ENCODE measurements at regions not wholly inside any gene's neighbourhood (a gene's known extent, or its start where the extent isn't known, plus 50 kb on each side); places are given as distances from the start of the nearest gene placed in this dataset.

DNA sequence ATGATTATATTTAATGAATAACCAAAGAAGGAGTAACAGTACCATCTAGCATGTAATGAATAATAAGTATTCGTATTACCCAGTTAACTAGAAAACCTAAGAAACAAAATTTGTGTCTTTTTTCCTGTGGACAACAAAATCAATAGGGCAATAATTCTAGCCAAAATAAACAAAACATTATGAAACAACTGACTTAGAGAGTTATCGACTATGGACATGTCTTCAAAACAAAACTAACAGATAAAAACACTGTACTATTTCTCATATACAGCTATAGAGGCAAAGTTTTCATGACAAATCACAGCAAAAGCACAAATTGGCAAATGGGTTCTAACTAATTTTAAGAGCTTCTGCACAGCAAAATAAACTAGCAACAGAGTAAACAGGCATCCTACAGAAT, 224.1 kb downstream of the ALX1 start:
- no peak overlapping the region for H3K4me3 ChIP-seq (replicated peaks in 1 of 2; ENCODE audit: low read depth in 2 of 2, low read length in 2 of 2)
- TF ChIP-seq, protein P1, sequence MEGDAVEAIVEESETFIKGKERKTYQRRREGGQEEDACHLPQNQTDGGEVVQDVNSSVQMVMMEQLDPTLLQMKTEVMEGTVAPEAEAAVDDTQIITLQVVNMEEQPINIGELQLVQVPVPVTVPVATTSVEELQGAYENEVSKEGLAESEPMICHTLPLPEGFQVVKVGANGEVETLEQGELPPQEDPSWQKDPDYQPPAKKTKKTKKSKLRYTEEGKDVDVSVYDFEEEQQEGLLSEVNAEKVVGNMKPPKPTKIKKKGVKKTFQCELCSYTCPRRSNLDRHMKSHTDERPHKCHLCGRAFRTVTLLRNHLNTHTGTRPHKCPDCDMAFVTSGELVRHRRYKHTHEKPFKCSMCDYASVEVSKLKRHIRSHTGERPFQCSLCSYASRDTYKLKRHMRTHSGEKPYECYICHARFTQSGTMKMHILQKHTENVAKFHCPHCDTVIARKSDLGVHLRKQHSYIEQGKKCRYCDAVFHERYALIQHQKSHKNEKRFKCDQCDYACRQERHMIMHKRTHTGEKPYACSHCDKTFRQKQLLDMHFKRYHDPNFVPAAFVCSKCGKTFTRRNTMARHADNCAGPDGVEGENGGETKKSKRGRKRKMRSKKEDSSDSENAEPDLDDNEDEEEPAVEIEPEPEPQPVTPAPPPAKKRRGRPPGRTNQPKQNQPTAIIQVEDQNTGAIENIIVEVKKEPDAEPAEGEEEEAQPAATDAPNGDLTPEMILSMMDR (IDR thresholded peaks at IDR 0.05; ENCODE audit: low read depth, low read length), result no peak
- no peak for DNase-seq (ENCODE audit: low read depth in 2 of 2)

DNA sequence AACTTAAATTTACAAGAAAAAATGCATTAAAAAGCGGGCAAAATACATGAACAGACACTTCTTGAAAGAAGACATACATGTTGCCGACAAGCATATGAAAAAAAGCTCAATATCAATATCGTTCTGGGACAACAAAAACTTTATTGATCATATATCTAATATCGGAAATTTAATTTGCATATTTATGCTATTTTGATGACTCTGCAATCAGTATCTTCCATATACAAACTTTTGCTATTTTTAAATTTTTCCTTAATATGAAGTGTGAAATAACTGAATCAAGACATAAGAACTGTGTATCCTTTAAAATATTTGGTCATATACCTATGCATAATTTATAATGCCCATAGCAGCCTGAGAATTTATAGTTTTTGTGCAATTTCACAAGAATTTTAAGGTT, 224.6 kb downstream of the ALX1 start:
- no peak overlapping the region for H3K4me3 ChIP-seq (replicated peaks in 1 of 2; ENCODE audit: low read depth in 2 of 2, low read length in 2 of 2)
- DNase-seq (ENCODE audit: low read depth in 2 of 2), result no peak
- TF ChIP-seq, protein P1 (IDR thresholded peaks at IDR 0.05; ENCODE audit: low read depth, low read length), result no peak

DNA sequence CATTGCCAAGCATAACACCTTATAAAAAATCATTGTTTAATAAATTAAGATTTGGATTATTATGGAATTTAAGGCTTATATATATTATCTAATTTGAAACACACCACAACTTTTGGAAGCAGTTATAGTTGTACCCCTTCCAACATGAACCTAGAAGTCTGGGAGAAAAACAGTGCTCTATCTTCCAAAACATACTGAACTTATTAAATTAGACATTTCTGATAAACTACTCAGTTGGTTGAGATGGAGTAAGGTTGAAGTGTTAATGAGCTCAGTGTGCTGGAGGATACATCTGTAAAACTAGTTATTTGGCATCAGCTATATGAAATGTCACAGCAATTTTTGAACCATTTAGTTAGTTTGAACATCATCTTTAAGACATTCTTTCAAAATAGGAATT, 227.4 kb downstream of the ALX1 start:
- H3K4me3 ChIP-seq (replicated peaks in 1 of 2; ENCODE audit: low read depth in 2 of 2, low read length in 2 of 2), result no peak overlapping the region
- no peak for DNase-seq (ENCODE audit: low read depth in 2 of 2)
- TF ChIP-seq, protein P1 (IDR thresholded peaks at IDR 0.05; ENCODE audit: low read depth, low read length), result no peak

GRCh38 chr12:85509081-85509856, 229.2 kb downstream of the ALX1 start:
- H3K4me3 ChIP-seq (replicated peaks in 1 of 2; ENCODE audit: low read depth in 2 of 2, low read length in 2 of 2), result no peak overlapping the region
- TF ChIP-seq, protein P1 (IDR thresholded peaks at IDR 0.05; ENCODE audit: low read depth, low read length), result no peak
- DNase-seq (ENCODE audit: low read depth in 2 of 2), result no peak

- TF ChIP-seq, protein P1 (IDR thresholded peaks at IDR 0.05; ENCODE audit: low read depth, low read length), result no peak
- H3K4me3 ChIP-seq (replicated peaks in 1 of 2; ENCODE audit: low read depth in 2 of 2, low read length in 2 of 2), result no peak overlapping the region
- no peak for DNase-seq (ENCODE audit: low read depth in 2 of 2)
Measured at GRCh38 chr12:85509857-85510256, 229.8 kb downstream of the ALX1 start.

DNA sequence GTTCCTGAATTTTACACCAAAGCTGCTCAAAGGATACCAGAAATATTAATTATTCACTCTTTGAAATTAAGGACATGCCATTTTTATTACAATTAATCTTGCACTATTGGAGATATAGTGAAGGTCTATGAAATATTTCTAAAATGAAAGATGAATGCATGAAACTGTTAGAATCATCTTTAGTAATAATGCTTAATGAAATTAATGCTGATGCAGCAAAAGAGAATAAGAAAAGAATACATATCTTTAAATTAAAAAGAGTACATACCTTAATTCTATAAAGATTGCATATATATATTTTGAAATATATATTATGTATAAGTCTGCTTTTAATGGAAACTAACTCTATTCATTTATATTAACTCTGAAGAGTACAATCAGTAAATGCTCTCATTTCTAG, 236.0 kb downstream of the ALX1 start:
- H3K4me3 ChIP-seq (replicated peaks in 1 of 2; ENCODE audit: low read depth in 2 of 2, low read length in 2 of 2), result no peak overlapping the region
- TF ChIP-seq, protein P1 (IDR thresholded peaks at IDR 0.05; ENCODE audit: low read depth, low read length), result no peak
- DNase-seq (ENCODE audit: low read depth in 2 of 2), result no peak
